HG02840 (cell line): ENCODE measurements at regions not wholly inside any gene's neighbourhood (a gene's known extent, or its start where the extent isn't known, plus 50 kb on each side); places are given as distances from the start of the nearest gene placed in this dataset.

ENCODE experiments used
- ATAC-seq: cut with Tn5 transposase; IDR thresholded peaks from one replicate; pipeline ENCODE4 v1.9.1; 2021; ENCODE audit warnings: mild to moderate bottlenecking, moderate library complexity, moderate number of reproducible peaks; ENCODE audit not compliant: unreplicated experiment, low FRiP score

DNA sequence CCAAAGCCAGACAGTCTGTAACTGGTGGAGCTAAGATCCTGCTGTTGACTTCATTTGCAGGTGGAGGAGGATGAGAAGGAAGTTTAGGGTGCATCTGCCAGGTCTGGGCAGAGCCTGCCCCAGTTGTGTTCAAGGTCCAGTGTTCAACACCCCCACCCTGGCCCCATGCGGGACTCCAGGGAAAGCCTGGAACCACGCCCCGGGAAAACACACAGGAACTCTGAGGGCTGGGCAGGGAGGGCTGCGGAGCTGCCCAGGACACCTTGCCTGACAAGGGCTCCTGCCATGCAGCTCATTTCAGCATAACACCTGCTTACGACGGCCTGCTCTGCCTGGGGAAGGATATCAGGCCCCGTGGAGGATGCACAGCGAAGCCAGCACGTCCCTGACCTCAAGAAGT is 286.3 kb downstream of the XXYLT1 start:
- no peak for ATAC-seq

- no peak for ATAC-seq
These were observed 285.9 kb downstream of the XXYLT1 start for GRCh38 chr3:194985031-194985578.

GRCh38 chr3:194986208-194987043 is 284.5 kb downstream of the XXYLT1 start:
- ATAC-seq = no peak

DNA sequence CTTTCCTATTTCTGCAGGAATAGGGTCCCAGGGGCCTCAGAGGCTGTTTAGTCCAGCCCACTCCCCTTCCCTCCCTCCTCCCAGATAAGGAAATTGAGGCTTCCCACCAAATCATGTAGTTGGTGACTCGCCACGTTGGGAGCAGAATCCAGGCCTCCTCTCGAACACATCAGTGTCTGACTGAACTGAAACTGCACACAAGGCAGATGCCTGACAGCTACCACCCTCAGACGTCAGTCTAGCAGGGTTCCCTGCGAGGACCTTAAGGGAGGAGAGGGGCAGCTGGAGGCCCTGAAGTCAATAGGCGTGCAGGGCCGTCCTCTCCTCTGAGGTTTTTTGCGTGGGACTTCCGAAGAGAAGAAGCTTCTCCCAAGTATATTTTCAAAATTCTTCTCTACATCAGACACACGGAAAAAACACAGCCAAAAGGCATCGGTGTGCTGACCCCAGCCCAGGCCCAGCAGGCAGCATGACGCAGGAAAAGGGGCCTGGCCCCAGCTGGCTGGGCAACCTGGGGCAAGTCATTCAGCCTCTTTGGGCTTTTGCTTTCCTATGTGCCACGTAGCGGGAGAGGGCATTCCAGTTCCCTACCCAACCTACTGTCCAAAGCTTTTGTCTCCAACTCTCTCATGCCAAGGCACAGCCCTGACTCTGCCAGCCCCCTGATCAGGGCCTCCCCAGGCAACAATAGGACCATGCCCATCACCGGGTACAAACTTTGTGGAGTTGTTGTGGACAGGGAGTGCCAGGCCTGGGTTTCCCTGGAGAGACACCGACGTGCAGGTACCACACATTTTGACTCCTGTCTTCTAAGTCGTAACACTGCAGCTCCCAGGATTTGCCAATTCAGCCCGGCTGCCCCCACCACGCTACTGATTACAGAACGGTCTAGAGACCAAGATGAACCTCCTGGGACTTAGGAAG is 283.1 kb downstream of the XXYLT1 start:
- ATAC-seq = no peak

DNA sequence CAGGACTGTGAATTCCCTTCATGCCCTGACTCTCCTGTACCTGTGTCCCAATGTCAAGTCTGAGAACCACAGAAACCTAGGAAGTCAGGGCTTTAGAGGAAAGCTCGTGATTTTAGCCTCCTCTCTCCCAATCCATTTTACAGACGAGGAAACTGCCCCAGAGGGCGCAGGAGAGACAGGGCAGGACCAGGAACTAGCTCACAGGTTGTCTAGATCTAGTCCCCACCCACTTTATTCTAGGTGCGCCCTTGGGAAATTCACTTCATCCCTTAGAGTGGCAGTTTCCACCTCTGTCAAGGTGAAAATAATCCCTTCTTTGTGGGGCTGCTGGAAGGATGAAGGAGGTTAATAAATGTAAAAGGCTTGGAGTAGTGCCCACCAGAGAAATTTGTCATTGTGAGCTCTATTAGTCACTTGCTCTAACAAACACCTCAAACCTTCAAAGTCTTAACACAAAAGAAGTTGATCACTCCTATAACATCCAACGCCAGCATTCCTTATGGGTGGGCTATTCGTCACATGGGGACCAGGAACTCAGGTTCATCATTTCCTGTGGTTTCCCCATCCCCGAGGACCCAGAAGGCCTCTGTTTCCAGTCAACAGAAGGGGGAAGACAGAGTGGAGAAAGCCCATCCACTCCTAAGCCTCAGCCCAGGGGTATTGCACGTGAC is 282.3 kb downstream of the XXYLT1 start:
- ATAC-seq = no peak

DNA sequence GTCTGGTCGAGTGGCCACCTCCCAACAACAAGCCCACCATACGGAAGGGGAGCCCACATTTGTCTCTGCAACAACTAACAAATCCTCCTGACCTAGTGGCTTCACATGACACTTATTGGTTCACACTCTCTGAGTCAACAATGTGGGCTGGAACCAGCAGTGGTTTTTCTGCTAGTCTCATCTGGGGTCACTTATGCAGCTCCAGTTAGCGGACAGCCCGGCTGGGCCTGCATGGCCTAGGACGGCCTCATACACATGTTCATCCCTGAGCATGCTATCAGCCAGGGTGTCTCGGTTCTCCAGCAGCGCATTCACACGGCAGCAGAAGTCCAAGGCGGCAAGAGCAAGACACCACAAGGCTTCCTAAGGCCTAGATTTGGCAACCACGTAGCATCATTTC is 281.7 kb downstream of the XXYLT1 start:
- no peak for ATAC-seq

- no peak for ATAC-seq
These were observed 280.3 kb downstream of the XXYLT1 start for GRCh38 chr3:194990454-194991337.

DNA sequence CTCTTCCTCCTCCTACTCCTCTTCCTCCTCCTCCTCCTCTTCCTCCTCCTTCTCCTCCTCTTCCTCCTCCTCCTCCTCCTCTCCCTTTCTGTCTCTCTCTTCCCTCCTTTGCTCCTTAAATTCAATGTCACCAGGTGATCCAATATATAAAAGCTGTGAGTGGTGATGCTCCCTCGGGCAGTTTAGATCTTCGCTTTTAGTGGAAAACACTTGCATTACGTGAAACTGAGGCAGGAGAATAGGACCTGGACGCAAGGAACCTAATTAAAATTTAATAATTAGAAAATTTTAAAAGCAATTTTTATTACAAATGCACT is 279.7 kb downstream of the XXYLT1 start:
- ATAC-seq = no peak

GRCh38 chr3:194993896-194994295 is 277.1 kb downstream of the XXYLT1 start:
- ATAC-seq = no peak

GRCh38 chr3:194994551-194994981 is 276.4 kb downstream of the XXYLT1 start:
- ATAC-seq = no peak

DNA sequence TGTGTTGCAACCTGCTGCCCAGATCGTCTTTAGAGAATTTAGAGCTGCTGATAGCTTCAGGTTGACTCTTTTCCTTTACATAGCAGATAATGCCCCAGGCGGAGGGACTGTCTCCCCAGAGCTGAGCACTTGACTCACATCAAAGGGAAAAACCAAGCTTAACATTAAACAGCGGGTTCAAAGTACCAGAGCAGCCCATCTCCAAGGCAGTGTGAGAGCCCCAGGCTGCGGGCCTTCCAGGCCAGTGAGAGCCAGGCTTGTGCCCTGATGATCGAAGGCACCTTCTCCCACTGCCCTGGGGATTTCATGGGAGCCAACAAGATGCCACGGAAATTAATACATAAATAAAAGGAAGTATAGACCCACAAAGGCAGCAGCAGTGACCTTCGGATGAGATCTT is 275.6 kb downstream of the XXYLT1 start:
- ATAC-seq = no peak

DNA sequence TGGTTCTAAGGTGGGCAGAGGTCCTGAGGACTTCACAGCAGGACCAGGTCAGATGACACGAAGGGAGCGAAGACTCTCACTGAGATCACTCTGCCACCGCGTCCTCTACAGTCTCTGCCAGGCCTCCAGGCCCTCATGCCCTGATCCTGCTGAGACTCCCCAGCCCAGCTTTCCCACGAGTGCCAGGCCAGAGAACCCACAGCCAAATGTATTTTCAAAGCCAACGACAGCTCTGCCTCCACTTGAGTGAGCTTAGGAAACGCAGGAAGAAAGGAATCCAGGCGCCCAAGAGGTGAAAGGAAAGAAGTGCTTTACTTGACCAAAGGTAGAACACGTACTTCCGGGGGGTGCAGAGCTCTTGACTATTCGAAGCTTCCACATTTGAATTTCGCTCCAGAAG is 275.0 kb downstream of the XXYLT1 start:
- no peak for ATAC-seq

DNA sequence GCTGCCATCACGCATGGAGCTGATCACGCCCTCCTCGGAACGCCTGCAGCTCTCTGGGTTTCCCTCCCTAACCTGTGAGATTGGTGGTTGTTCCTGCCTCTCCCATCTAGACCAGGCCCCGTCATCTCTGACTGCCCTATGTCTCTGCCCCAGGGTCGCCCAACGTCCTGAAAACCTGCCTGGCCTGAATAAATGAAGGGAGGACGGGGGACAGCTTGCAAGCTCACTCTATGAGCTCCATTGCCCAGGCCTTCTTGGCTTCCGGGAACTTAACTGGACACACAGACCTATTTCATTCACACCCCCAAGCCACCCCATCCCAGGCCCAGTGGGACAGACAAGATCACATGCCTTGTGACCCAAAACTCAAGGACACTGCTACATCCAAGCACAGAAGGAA is 274.2 kb downstream of the XXYLT1 start:
- ATAC-seq = no peak

GRCh38 chr3:194998417-194998816 is 272.5 kb downstream of the XXYLT1 start:
- ATAC-seq = no peak

- no peak for ATAC-seq
These were observed 272.0 kb downstream of the XXYLT1 start for GRCh38 chr3:194998948-194999347.

- no peak for ATAC-seq
These were observed 271.5 kb downstream of the XXYLT1 start for GRCh38 chr3:194999491-194999890.

DNA sequence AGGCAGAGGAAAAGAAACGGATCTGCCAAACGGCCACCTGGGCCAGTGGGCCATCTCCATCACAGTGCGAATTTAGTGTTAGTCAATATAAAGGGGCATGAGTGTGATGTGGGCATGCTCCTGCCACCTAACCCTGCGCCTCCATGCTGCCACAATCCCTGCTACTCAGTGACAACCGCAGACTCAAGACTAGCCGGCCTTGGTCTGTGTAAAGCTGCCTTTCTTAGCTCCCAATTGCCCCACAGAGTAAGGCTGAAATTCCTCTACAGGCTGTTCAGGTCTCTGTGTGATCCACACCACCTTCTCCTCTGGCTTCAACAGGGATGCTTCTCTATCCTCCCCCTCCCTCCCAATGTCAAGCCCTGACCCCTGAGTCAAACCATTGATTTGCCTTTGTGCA is 269.7 kb downstream of the XXYLT1 start:
- no peak for ATAC-seq

GRCh38 chr3:195001961-195002861 is 268.7 kb downstream of the XXYLT1 start:
- ATAC-seq = no peak
